GM15510 (cell line): ENCODE measurements at regions not wholly inside any gene's neighbourhood (a gene's known extent, or its start where the extent isn't known, plus 50 kb on each side); places are given as distances from the start of the nearest gene placed in this dataset.
A peak's percentile ranks its signal among the peaks of the same experiment; 100 is the strongest.

Experiments
- POLR2A ChIP-seq: IDR thresholded peaks from 3 replicates; pipeline ENCODE4 v1.6.1; 2011; ENCODE audit warnings: borderline replicate concordance; ENCODE audit not compliant: insufficient read length; ENCODE audit errors: extremely low read depth

DNA sequence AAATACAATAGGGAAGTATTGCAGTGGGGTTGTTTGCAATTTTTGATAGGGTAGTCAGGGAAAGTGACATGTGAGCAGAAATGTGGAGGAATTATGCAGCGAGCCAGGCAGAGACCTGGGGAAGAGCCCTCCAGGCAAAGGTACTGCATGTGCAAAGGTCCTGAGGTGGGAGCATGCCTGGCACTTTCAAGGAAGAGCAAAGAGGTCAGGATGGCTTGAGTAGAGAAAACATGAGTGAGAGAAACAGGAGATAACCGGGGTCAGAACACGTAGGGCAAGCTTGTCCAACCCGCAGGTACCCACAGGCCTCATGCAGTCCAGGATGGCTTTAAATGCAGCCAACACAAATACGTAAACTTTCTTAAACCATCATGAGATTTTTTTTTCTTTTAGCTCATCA lies 71.0 kb downstream of the COQ2 start:
- no peak for TF ChIP-seq POLR2A

DNA sequence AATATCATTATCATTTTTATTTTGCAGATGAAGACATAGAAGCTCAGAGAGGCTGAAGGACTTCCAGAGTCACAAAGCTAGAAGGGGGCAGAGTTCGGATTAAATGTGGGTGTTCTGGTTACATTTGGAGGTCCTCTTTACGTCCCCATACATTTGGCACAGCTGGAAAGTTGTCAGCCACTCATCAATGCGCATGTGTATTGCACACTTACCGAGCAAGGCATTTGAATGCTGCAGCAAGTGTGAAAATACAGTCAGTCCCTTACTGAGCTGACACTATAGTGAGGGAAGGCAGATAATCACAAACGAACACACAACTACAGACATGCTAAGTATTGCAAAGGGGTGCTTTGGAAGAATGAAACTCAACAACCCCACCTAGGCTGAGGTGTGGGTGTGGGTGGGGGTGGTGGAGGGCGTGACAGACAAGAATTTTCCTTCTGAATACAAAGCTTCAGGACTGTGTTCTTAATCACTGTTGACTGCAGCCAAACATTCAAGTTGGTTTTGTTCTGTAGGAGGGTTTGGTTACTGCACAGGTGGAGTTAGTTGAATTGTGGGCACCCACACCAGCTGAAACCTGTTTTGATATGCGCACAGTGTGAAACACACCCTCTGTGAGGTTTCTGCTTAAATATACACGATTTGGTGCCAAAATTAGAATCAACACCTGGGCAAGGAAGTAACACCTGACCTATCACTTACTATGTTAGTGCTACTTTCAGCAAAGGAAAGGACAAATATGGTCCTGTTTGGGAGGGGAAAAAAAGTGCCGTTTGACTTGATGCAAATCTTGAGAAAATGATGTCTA lies 72.4 kb downstream of the COQ2 start:
- TF ChIP-seq POLR2A: peak; percentile 34

DNA sequence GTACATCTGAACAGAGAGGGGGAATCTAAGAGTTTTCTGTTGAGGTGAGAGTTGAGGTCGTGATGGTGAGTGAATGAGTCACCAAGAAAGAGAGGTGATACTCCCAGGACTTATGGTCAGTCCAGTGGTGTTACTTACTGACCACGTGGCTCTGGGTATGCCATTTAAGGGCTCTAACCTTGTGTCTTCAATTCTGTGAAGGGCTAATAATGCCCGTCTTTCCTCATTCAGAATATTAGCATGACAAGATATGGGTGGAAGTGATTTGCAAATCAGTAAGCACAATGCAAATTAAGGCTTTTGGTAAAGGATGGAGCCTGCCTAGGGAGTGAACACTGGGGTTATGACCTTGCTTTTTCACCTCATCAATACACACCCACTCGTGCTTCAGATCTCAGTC lies 75.2 kb downstream of the COQ2 start:
- TF ChIP-seq POLR2A: no peak

DNA sequence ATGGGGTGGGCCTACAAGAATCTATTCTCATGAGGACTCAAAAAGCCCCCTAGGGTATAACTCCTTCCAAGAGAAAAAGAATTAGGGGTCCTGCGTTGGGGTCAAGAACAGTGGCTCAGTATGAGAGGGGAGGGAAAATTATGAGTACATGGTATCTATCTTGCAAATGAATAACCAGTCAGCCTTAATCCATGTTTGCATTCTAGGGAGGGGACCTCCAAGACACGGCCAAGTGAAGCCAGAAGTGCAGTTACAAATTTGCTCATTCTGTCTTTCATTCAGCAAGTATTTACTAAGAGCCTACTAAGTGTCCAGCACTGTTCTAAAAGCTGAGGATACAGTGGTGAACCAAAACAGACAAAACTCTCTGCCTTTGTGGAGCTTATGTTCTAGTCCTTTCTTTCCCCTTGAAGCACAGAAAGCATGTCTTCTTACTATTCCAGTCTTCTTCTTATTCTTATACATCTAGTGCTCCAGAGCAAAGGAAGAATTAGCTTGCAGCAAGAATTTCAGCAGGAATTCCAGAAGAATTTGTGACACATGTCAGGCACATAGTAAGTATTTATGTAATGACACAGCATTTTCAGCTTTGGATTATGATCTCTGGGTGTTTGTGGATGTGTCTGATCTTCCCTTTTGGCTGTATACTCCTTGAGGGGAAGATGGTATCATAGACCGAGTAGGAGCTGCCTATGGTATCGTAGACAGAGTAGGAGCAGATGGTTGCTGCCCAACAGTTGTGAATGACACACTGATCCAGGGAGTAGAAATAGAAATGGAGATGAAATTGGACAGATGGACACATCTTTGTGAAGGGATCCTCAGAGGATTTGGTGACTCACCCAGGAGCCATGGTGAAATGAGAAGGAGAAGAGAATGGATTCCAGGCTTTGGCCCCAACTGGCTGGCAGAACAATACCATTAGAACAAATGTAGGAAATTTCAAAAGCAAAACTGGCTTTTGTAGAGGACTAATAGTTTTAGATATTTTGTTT lies 75.9 kb downstream of the COQ2 start:
- no peak for TF ChIP-seq POLR2A

DNA sequence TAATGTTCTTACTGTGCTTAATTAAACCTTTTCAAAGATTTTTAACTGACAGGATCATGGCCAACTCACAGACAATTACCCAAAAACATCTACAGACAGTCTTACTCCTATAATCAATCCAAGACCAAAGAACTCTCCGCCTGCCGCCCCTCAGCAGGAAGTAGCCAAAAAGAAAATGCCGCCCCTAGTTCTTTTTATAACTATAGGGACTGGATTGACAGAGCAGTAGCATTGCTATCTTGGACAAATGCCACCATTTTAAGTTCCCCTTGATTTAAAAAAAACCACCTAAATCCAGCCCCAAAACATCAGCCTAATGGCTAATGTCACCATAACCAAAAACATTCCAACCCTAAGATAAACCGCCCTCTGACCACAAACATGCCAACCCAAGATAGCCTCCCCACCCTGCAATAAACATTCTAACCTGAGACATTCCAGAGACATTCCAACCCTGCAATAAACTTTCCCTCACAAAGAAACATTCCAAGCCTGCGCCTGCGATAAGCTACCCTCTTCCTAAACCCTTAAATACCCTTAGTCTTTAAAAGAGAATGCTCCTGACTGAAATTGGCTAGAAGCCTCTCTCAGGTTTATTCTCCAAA lies 77.0 kb downstream of the COQ2 start:
- no peak for TF ChIP-seq POLR2A

DNA sequence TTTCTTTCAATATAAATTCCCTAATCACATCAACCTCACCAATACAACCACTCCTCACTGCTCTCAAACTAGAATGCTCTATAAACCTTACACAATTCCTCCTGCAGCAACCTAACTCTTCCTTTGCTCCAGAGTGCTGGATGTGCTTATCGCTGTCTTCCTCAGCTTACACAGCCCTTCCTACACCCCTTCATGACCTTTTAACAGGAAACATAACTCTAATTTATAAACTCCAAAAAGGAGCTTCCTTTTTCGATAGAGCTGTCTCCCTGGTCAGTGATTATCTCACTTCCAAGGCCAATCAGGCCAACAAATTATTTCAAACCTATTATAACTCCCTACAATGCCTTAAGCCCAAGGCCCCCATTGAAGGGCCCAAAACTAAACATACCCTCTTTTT lies 78.8 kb downstream of the COQ2 start:
- no peak for TF ChIP-seq POLR2A

DNA sequence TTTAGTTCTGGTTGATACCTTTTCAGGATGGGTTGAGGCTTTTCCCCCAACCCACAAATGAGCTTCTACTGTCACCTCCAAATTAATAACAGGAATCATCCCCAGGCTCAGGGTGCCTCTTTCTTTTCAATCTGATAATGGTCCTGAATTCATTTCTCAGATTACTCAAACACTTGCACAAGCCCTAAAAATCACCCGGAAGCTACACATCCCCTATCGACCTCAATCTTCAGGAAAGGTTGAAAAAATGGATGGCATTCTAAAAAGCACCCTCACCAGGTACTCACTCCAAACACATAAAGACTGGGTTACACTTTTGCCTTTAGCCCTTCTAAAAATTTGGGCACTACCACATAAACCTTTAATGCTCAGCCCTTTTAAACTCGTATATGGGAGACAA lies 79.9 kb downstream of the COQ2 start:
- TF ChIP-seq POLR2A: no peak

DNA sequence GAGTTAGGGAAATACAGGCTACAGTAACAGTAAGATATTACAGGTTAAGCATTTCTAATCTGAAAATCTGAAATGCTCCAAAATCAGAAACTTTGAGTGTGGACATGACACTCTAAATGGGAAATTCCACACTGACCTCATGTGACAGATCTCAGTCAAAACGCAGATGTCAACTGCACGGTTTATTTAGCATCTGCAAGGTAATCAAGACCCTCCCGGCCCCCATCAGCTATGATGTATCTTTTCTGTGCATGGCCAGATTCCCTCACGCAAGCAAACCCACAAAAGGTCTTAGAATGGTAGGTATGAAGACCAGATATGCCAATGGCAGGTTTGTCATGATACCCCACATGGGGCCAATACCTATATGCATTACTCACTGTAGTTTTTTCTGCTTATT lies 82.8 kb downstream of the COQ2 start:
- TF ChIP-seq POLR2A: no peak

DNA sequence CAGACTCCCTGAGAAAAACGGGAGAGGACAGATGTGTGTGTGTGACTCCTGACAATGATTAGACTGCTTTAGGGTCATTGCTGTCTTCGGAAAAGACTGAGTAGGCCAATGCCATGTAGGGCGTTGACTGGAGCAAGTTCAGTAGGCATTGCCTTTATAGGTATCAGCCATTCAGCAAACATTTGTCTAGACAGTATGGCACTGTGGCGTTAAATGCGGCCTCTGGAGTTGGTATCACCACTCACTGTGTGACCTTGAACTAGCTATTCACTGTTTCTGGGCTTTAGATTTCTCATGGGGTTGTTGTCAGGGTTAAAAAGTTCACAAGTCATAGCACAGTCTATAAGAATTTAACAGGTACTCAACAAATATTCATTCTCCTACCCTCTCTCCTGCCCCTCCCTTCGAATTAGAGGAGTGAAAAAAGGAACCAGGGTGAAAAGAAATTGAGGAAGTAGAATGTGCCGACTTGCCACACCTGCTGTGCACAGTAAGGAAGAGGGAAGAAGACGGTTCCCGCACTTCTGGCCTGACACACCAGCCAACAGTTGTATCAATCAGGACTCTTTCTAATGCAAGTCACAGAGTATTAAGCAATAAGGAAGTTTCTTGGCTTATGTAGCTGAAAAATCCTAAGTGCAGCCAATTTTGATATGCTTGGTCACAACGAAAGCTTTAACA lies 83.2 kb upstream of the PLAC8 start:
- no peak for TF ChIP-seq POLR2A

DNA sequence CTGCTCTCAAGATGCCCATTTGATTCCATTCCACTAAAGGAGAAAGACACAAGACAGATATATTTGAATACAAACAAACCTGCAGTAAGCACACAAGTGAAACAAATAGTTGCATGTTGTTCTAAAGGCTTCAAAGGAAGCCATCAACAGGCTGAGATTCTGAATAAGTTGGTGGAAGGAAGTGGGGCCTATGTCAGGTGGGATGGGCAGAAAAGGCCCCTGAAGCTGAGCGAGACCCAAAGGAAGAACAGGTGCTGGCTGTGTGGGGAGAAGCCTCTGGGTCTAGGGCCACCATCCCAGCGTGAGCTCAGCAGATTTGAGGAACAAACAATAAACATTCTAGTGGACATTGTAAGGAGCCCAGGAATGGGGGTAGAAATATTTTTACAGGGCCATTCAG lies 82.4 kb upstream of the PLAC8 start:
- TF ChIP-seq POLR2A: no peak

DNA sequence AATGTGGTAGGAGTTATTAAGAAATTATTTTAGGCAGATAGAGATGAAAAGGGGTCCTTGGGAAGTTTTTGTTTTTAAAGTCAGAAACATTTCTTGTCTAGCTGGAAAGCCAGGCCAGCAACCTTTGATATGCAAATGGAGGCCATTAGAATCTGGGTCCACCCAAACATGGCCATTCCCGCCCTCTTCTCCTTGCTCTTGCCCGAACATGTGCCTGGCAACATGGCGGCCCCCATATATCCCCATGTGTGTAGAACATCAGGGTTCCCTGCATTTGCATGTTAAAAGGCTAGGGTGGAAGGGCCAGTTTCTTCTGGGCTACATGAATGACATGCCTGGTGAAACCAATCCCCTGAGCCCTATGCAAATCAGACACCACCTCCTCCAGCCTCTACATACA lies 80.7 kb upstream of the PLAC8 start:
- TF ChIP-seq POLR2A: no peak

DNA sequence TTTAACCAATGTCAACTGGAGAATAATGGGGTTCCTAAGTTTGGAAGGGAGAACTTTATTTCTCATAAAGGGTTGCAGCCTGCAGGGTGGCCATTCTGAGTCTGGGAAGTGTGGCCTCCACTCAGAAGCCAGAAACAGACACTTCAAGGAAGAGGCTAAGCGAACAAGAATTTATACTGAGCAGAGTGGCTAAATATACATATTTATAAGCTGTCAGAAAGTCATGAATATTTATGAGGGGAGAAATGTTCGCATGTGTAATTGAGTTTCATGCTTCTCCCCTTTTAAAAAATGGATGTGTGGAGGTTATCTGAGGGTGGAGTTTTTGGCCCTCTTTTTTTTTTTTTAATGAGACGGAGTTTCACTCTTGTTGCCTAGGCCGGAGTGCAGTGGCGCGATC lies 78.1 kb upstream of the PLAC8 start:
- no peak for TF ChIP-seq POLR2A

DNA sequence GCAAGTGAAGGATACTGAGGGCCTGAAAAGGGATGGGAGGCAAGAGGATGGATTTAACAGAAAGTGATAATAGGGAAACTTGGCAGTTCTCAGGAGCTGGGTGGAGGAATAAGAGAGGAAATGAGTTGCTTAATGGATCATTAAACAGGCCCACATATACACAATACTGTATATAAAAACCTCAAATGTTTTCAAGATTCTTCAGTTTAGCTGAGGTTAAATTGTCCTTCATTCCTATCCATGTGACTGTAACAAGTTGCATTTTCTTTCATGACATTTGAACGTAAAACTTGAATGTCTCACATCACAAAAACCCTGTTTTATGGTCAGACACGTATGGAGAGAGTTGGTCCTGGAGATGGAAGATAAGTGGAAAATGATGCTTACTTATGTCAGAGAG lies 76.5 kb upstream of the PLAC8 start:
- no peak for TF ChIP-seq POLR2A

DNA sequence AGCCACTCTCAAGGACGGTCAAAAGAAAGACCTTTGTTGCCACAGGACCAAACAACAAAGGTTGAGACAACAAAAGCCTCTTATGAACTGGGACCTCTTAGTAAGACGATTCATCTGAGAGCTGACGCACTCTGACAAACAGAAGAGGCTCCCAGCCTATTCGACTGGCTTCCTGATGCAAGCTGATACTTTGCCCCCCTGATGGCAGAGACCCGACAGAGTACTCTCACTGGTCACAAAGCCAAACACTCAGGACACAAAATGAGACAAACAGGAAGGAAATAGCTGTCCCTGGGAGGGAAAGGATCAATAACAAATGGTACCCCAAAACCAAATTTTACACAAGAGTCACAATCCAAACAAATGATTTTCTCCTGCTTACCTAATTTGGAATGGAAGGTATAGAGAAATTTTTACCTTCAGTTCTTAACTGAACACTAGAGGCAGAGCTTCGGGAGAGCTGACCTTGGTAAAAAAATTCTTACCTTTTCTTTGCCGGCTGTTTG lies 75.2 kb upstream of the PLAC8 start:
- no peak for TF ChIP-seq POLR2A
